Jurkat, Clone E6-1 (cell line): ENCODE measurements at regions not wholly inside any gene's neighbourhood (a gene's known extent, or its start where the extent isn't known, plus 50 kb on each side); places are given as distances from the start of the nearest gene placed in this dataset.
A peak's percentile ranks its signal among the peaks of the same experiment; 100 is the strongest.

Experiments used
- DNase-seq: peaks from one replicate; pipeline ENCODE4 v3.0.0-alpha.2; 2011; ENCODE audit warnings: low read depth, low spot score
- H3K4me3 ChIP-seq: 2 replicates; pipeline ENCODE4 v1.5.1; 2011; ENCODE audit warnings: mild to moderate bottlenecking, low read length, control low read depth, moderate library complexity

DNA sequence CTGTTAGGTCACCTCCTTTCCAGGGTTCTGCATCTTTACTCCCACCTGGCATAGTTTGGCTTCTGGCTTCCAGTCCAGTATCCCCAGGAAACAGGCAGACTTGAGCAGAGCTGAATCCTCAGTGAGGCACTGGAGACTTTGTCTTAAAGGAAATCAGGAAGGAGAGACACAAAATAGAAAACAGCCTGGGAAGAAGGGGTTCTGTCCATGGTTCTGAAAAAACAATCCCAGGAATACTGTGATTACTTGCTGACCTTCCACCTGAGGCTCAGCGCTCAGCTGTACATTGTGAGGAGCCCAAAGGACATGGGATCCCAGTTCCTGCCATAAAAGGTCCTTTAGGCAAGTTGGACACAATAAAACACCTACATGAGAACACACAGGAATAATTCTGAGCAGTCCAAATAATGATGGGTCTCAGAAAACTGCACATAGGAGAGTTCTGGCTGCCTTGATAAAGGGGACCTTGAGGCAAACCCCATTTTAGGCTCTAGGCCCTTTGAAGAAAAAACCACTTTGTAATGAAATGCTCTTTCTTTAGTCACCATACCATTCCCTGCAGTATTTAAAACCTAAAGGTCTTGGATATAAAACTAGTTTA, 81.4 kb upstream of the CRHR1 start:
- H3K4me3 ChIP-seq = no peak overlapping the region
- no peak for DNase-seq

DNA sequence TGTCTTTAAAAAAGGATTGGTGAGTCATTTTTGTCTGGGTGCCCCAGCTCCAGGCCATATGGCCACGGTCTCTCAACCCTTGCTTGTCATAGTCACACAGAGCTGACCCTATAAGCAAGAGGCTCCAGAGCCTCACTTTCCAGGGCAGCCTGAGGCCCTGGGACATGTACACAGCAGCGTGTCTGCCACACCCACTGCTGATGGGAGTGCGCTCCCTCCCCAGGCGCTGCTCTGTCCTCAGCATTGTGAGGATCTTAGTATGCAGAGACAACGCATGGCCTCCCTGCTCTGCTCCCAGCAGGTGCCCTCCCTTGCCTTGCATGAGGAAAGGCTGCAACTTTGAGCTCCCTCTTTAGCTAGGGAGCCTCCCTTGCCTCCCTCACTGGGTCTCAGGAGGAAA, 80.8 kb upstream of the CRHR1 start:
- no peak overlapping the region for H3K4me3 ChIP-seq
- DNase-seq = no peak

- H3K4me3 ChIP-seq = no peak overlapping the region
- DNase-seq = no peak
Measured at GRCh38 chr17:45703806-45704205, 80.3 kb upstream of the CRHR1 start.

DNA sequence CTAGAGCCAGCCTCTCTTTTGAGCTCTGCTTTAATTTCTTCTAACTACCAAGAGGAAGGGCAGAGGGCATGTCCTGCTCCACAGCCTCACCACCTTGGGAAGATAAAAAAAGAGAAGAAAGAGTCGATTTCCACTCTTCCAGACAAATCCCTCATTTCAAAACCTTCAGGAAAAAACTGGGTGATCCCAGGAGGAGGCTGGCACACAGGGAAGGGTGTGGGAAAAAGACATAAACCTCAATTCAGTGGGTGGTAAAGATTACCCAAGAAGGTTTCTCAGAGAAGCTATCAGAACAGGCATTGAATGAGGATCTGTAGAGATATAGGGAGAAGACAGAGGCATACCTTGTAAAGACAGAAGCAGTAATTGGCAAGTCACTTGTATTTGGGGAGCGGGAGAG, 79.9 kb upstream of the CRHR1 start:
- H3K4me3 ChIP-seq = no peak overlapping the region
- no peak for DNase-seq

DNA sequence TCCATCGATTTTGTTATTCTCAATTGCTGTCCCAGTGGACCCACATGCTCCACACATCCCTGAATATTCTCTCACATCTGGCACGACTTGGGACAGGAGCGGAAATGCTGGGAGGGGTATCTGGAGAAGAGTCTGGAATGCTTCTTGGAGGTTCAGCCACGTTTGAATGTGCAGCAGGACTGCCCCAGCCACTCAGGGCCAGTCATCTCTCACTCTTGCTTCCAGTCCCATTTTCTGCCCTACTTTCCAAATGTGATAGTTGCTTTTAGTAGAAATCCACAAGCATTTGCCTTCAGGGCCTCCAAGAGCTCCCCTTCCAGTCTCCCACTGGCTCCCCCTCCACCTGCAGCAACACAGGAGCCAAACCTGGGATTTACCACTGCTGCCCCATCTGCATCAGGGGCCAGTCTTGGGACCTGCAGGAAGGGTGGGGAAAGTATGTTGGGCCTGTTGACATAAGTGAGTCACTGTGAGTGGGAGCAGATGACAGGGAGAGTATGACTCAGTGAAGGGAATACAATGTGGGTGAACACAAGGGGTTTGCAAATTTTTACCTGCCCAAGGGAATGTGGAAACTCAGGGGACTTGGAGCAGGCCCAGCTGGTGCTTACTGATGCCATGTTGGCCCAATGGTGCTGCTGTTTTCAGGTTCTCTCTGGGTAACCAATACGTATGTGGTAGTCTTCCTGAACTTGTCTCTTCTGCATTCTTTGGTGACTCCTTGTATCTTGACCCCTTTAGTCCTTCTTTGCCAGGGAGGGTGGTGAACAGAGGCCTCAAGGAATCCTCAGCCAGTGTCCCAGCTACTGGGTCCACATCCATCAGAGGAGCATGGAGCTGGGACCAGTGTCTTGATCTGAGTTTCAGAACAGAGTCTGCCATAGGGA, 78.8 kb upstream of the CRHR1 start:
- no peak overlapping the region for H3K4me3 ChIP-seq
- no peak for DNase-seq

GRCh38 chr17:45706033-45706432, 78.1 kb upstream of the CRHR1 start:
- H3K4me3 ChIP-seq = no peak overlapping the region
- DNase-seq = no peak

DNA sequence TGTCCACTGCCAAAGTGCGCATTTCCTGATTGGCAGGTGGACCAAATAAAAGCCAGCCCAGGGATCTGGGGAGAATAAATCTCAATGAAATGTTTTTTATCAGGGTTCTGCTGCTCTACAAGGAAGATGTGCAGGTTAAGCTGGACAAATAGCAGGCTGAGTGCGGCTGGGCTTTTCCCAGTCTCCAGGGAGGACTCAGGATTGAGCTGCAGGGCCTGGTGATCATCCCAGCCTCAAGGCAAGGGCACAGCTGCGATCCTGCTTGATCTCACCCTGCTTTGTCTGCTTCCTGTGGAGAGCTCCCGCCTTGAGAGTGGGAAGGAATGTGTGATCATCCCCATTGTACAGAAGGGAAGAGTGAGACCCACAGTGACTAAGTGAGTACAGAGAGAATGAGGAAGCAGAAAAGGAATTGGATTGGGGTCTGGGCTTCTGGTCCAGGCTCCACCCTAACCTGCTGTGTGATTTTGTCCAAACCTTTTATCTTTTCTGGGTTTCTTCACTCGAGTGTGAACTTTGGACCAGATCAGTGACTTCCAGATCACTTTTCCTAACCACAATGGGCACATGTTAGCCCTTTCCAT, 75.3 kb upstream of the CRHR1 start:
- no peak for DNase-seq
- no peak overlapping the region for H3K4me3 ChIP-seq

- DNase-seq = no peak
- no peak overlapping the region for H3K4me3 ChIP-seq
Measured at GRCh38 chr17:45709728-45710288, 74.3 kb upstream of the CRHR1 start.

- H3K4me3 ChIP-seq = no peak overlapping the region
- no peak for DNase-seq
Measured at GRCh38 chr17:45715787-45716186, 68.3 kb upstream of the CRHR1 start.

DNA sequence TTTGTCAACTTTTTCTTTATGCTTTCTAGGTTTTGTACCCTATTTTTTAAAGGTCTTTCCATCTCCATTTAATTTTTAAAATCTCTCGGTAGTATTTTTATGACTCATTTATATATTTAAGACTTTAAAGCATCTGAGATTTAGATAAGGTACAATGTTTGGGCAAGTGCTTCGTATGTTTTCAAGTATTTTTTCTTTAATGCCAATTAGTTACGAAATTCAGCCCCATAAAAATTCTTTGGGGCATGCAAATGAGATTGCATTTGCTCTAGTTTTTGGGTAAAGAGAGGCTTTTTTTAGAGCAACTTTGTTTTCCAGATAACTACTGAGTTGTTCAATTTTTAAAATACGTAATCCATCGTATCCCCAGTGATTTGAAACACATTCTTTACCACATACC, 65.3 kb upstream of the CRHR1 start:
- no peak overlapping the region for H3K4me3 ChIP-seq
- no peak for DNase-seq

DNA sequence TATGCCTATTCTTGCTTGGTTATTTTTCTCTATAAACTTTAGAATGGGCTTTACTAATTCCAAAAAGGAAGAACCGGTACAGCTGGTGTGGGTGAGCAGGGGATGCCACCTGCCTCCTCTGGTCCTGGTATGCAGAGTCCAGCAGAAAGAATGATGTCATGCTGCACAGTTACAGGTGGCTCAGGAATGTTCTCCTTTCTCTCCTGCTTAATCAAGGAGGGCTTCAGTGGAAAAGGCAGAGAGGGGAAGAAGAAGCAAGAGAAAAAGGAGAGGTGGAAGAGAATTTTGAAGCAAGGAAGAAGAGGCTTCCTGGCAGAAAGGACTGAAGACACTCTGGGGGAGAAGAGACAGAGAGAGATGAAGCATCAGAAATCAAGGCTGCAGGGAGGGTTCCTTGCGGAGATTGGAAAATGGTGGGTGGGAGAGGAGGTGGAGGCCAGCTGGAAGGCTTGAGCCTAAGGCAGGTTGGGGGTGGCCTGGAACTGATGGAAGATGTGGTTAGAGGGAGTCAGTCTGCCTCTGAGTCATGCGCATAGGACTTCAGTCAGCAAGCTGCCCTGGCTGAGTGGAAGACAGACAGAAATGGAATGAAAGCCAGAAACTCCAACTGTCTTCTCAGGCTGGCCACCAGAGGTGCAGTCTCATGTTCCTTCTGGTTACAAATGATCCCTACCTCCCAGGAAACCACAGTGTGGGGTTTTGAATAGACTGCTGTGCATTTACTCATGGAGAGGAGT, 64.6 kb upstream of the CRHR1 start:
- H3K4me3 ChIP-seq = no peak overlapping the region
- peak; percentile 54 for DNase-seq

DNA sequence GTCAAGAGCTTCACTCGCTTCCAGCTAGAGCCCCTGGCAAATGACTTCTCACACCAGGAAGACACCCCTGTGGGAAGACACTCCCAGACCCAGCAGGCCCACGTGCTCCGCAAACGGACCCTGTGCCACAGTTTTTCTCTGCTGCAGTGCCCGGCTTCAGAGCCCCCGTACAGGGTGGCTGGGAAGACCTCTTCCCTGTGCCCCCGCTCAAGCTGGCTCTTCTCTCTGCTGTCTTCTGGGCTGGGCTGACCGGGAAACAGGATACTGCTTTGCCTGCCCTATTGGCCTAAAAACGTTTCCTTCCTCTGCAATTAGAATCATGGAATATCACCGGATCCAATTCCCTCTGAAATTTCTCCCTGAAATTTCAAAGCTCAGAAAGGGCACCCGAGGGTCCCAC, 63.7 kb upstream of the CRHR1 start:
- no peak for DNase-seq
- no peak overlapping the region for H3K4me3 ChIP-seq

DNA sequence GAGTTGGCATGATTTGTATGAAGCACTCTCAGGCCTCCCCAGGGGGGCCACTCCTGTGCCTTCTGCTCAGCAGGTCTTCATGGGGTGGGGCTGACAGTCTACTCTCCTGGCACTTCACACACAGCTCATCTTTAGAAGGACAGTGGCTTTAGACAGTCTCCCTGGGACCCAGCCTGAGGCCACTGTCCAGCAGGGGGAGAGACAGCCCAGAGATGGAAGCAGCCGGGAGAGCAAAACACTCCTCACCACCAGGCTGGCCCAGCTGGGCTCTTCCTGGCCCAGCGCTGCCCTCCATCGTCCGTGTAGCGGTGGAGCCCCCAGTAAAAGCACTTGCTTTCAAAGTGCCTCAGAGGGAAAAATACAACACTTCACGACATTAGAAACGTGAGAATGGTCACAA, 62.0 kb upstream of the CRHR1 start:
- H3K4me3 ChIP-seq = no peak overlapping the region
- DNase-seq = no peak

DNA sequence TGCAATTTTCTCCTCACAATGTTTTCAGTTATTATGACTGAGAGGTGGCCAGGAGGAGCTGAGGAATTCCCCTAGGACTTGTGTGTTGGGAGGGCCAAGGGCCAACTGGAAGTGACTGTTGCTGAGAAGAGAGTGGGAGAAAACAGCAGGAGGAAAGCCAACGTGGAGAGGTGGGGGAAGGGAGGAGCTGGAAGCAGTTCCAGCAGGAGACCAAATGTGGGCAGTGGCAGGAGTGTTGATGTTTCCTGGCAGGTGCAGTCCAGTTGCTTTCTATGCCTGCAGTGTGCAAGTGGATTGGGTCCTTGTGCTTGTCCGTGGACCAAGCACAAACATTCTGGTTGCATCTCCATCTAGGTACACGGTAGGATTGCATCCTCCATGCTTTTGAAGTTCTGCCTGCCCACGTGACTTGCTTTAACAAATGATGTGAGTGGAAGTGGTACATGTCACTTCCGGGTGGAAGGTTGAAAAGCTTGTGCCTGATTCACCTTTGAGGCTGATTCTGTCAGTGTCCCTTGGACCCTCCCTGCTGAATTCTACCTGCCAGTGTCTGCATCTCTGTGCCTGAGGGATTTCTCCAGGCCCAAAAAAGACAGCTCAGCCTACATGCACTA, 54.7 kb upstream of the CRHR1 start:
- H3K4me3 ChIP-seq = no peak overlapping the region
- no peak for DNase-seq

DNA sequence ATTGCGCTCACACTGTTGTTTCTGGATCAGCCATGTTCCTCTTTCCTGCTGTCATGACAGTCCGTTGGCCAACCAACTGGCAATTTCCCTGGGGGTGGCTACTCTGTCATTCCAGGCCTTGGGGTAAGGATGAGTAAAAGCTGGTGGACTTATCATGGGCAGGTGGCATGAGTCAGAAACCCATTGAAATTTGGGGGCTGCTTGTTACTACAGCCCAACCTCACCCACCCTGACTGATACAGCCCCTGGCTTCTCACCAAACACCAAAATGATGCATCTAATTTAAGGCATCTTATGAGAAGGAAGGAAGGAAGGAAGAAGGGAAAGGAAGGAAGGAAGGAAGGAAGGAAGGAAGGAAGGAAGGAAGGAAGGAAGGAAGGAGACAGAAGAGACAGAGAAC, 53.9 kb upstream of the CRHR1 start:
- H3K4me3 ChIP-seq = no peak overlapping the region
- no peak for DNase-seq

GRCh38 chr17:45731459-45731858, 52.7 kb upstream of the CRHR1 start:
- no peak for DNase-seq
- no peak overlapping the region for H3K4me3 ChIP-seq

- no peak overlapping the region for H3K4me3 ChIP-seq
Measured at GRCh38 chr17:45732926-45733505, 51.1 kb upstream of the CRHR1 start.

DNA sequence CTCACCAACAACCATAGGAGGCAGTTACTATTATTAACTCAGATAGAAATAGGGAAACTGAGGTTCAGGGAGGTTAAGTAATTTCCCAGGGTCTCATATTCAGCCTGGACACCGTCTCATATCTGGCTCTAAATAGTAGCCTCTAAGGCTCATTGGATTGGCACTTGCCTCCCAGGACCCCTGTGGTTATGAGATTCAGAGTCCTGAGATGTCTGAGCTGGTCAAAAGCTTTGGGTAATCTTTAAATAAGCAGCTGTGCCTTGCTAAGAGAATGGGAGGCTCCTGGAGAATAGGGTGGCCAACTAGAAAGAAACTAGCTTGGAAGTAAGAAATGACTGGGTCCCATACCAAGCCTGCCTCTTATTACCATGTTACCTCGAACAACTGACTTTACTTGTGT, 50.3 kb upstream of the CRHR1 start:
- no peak for DNase-seq

More at GRCh38 chr17:45732926-45733505, 51.1 kb upstream of the CRHR1 start:
- DNase-seq = no peak

More for the DNA sequence above, 50.3 kb upstream of the CRHR1 start:
- H3K4me3 ChIP-seq = no peak overlapping the region
